Esophagus squamous epithelium (tissue), 5 donors: ENCODE measurements at regions not wholly inside any gene's neighbourhood (a gene's known extent, or its start where the extent isn't known, plus 50 kb on each side); places are given as distances from the start of the nearest gene placed in this dataset.

Experiments used
- DNase-seq: peaks from one replicate; lab custom pipeline; 2025; lab: John Stamatoyannopoulos, UW
- H3K27ac ChIP-seq, 4 donors: fragments of 200-600 bp; sonication (generic); one replicate each; pipeline ENCODE4 v1.5.1; 2016 to 2019; ENCODE audit warnings: mild to moderate bottlenecking in 1 of 4
- H3K27me3 ChIP-seq, 4 donors: fragments of 200-600 bp; sonication (generic); 1 replicate in 3 of 4; 2 replicates in 1 of 4; pipeline versions ENCODE4 v1.5.1 to v1.6.0; 2017 to 2021; ENCODE audit warnings: antibody characterized with exemption in 1 of 4
- H3K36me3 ChIP-seq, 3 donors: fragments of 200-600 bp; sonication (generic); one replicate each; pipeline ENCODE4 v1.5.1; 2016 to 2019
- H3K4me1 ChIP-seq, 3 donors: fragments of 200-600 bp; sonication (generic); one replicate each; pipeline ENCODE4 v1.5.1; 2017 to 2019
- H3K4me3 ChIP-seq, 4 donors: fragments of 200-600 bp; sonication (generic); 1 replicate in 3 of 4; 2 replicates in 1 of 4; pipeline ENCODE4 v1.5.1; 2016 to 2019; ENCODE audit warnings: mild to moderate bottlenecking in 2 of 4, moderate library complexity in 1 of 4
- H3K9me3 ChIP-seq, 3 donors: fragments of 200-600 bp; sonication (generic); one replicate each; pipeline ENCODE4 v1.5.1; 2016 to 2019
- CTCF ChIP-seq, 6 experiments: fragments of 450-650 bp in 4 of 6; fragments of 200-600 bp in 2 of 6; sonication (generic) in 2 of 6; IDR thresholded peaks; one replicate each; pipeline ENCODE4 v1.5.1; 2016 to 2019; ENCODE audit warnings: antibody characterized with exemption in 6 of 6, mild to moderate bottlenecking in 4 of 6, moderate library complexity in 4 of 6
- POLR2A ChIP-seq, 4 donors: fragments of 450-650 bp; IDR thresholded peaks; one replicate each; pipeline ENCODE4 v1.6.1; 2017; ENCODE audit warnings: antibody characterized with exemption in 4 of 4, mild to moderate bottlenecking in 4 of 4, moderate library complexity in 3 of 4
- WGBS, 2 donors: methylation state at CpG; one replicate each; pipeline ENCODE4 v1.1.5; 2018; 5-methylcytosine and 5-hydroxymethylcytosine counted together
- intact Hi-C: fragments of 100-400 bp; cut with DNase I; formaldehyde crosslinking; loops from one replicate; pipeline ENCODE4 v1.15.0; 2022
- donor health status: DM: yes; HTN: yes; CAD: no.

GRCh38 chrX:45628041-45628440 lies 427.4 kb upstream of the DIPK2B start:
- 31% methylated on average over 1 of the region's 1 CpG; no CpG with 5 or more reads in 1 of the 2 donors for WGBS, 2 donors
- Histone ChIP-seq H3K36me3 (no peaks in the 10 kb centered on the region), H3K27ac (no peak overlapping the region), H3K27me3 (no peaks in the 10 kb centered on the region), H3K4me1 (peaks cover 0 to 4% (median 0%) of the 10 kb centered on the region in 3 donors), H3K9me3 (no peaks in the 10 kb centered on the region), H3K4me3 (no peak overlapping the region)
- no peak for DNase-seq
- TF ChIP-seq POLR2A (IDR thresholded peaks at IDR 0.05) (no peak), CTCF (IDR thresholded peaks at IDR 0.05) (no peak)
- intact Hi-C loops, result no loop called here

- no peaks in the 10 kb centered on the region for H3K27me3 ChIP-seq
- no peaks in the 10 kb centered on the region for H3K9me3 ChIP-seq
- peaks cover 0 to 20% (median 0%) of the 10 kb centered on the region in 3 donors for H3K4me1 ChIP-seq
- intact Hi-C loops, result no loop called here
- no peak for DNase-seq
- TF ChIP-seq POLR2A (IDR thresholded peaks at IDR 0.05) (no peak), CTCF (IDR thresholded peaks at IDR 0.05) (no peak)
- H3K4me3 ChIP-seq, result no peak overlapping the region
- peak overlapping the region in 3 of 4 donors; percentile 42 to 60 (median 58) for H3K27ac ChIP-seq
- H3K36me3 ChIP-seq, result no peaks in the 10 kb centered on the region
Measured at GRCh38 chrX:45623266-45623665, 422.6 kb upstream of the DIPK2B start.

- no peak for TF ChIP-seq CTCF (IDR thresholded peaks at IDR 0.05)
- no peak for TF ChIP-seq POLR2A (IDR thresholded peaks at IDR 0.05)
- peak overlapping the region; percentile 34 to 60 (median 50) for H3K27ac ChIP-seq
Measured at GRCh38 chrX:45622538-45622937, 421.9 kb upstream of the DIPK2B start.

GRCh38 chrX:45622042-45622423 lies 421.4 kb upstream of the DIPK2B start:
- TF ChIP-seq CTCF (IDR thresholded peaks at IDR 0.05) (no peak), POLR2A (IDR thresholded peaks at IDR 0.05) (no peak)
- Histone ChIP-seq H3K36me3 (no peaks in the 10 kb centered on the region), H3K4me3 (no peak overlapping the region), H3K27me3 (no peaks in the 10 kb centered on the region), H3K4me1 (peaks cover 0 to 20% (median 0%) of the 10 kb centered on the region in 3 donors), H3K9me3 (no peaks in the 10 kb centered on the region), H3K27ac (peak overlapping the region; percentile 34 to 60 (median 50))
- DNase-seq, result no peak
- intact Hi-C loops, result no loop called here
- WGBS, 2 donors, result 40 to 42% methylated on average over 3 of the region's 3 CpGs

More at GRCh38 chrX:45622538-45622937, 421.9 kb upstream of the DIPK2B start:
- H3K27me3 ChIP-seq, result no peaks in the 10 kb centered on the region
- H3K36me3 ChIP-seq, result no peaks in the 10 kb centered on the region
- H3K4me3 ChIP-seq, result no peak overlapping the region
- H3K4me1 ChIP-seq, result peaks cover 0 to 20% (median 0%) of the 10 kb centered on the region in 3 donors
- no peaks in the 10 kb centered on the region for H3K9me3 ChIP-seq
- no peak for DNase-seq
- intact Hi-C loops, result no loop called here

GRCh38 chrX:45621376-45622041 lies 420.8 kb upstream of the DIPK2B start:
- Histone ChIP-seq H3K9me3 (no peaks in the 10 kb centered on the region), H3K27me3 (no peaks in the 10 kb centered on the region), H3K36me3 (no peaks in the 10 kb centered on the region), H3K27ac (peak overlapping the region; percentile 34 to 60 (median 50)), H3K4me1 (peaks cover 0 to 20% (median 0%) of the 10 kb centered on the region in 3 donors), H3K4me3 (no peak overlapping the region)
- intact Hi-C loops, result no loop called here
- WGBS, 2 donors, result 35% methylated on average over 6 to 7 of the region's 7 CpGs
- TF ChIP-seq CTCF (IDR thresholded peaks at IDR 0.05) (no peak), POLR2A (IDR thresholded peaks at IDR 0.05) (no peak)
- no peak for DNase-seq
